Upper lobe of left lung (tissue), 6 donors: ENCODE measurements at regions not wholly inside any gene's neighbourhood (a gene's known extent, or its start where the extent isn't known, plus 50 kb on each side); places are given as distances from the start of the nearest gene placed in this dataset.

Source experiments
- ATAC-seq, 2 donors: fragments of 200-7000 bp; cut with Tn5 transposase; one replicate each; pipeline ENCODE4 v1.9.1; 2022; ENCODE audit warnings: mild to moderate bottlenecking in 2 of 2, moderate library complexity in 2 of 2; ENCODE audit not compliant: low FRiP score in 2 of 2
- DNase-seq, 2 donors: peaks; one replicate each; pipeline ENCODE4 v3.0.0-alpha.2; 2019 to 2020
- H3K27ac ChIP-seq, 4 donors: fragments of 200-600 bp; sonication (generic); one replicate each; pipeline ENCODE4 v1.5.1; 2016 to 2019
- H3K27me3 ChIP-seq, 4 donors: fragments of 200-600 bp; sonication (generic); one replicate each; pipeline ENCODE4 v1.5.1; 2017 to 2019
- H3K36me3 ChIP-seq, 4 donors: fragments of 200-600 bp; sonication (generic); one replicate each; pipeline ENCODE4 v1.5.1; 2016 to 2019
- H3K4me1 ChIP-seq, 4 donors: fragments of 200-600 bp; sonication (generic); one replicate each; pipeline ENCODE4 v1.5.1; 2018 to 2019
- H3K4me3 ChIP-seq, 4 donors: fragments of 200-600 bp; sonication (generic); one replicate each; pipeline ENCODE4 v1.5.1; 2017 to 2019; ENCODE audit warnings: mild to moderate bottlenecking in 2 of 4, moderate library complexity in 1 of 4
- H3K9me3 ChIP-seq, 4 donors: fragments of 200-600 bp; sonication (generic); one replicate each; pipeline ENCODE4 v1.5.1; 2018 to 2019
- EP300 ChIP-seq, 4 donors: sonication (generic); formaldehyde crosslinking; IDR thresholded peaks; one replicate each; pipeline ENCODE4 v1.5.1; 2017; ENCODE audit warnings: antibody characterized with exemption in 4 of 4, control low read depth in 2 of 4
- POLR2A ChIP-seq, 4 donors: fragments of 450-650 bp; IDR thresholded peaks; one replicate each; pipeline ENCODE4 v1.5.1; 2016 to 2017; ENCODE audit warnings: antibody characterized with exemption in 4 of 4, mild to moderate bottlenecking in 2 of 4
- POLR2AphosphoS5 ChIP-seq, 2 donors: sonication (generic); formaldehyde crosslinking; IDR thresholded peaks; one replicate each; pipeline ENCODE4 v1.5.1; 2017; ENCODE audit warnings: antibody characterized with exemption in 2 of 2
- WGBS, 2 donors: methylation state at CpG; one replicate each; pipeline ENCODE4 v1.1.5; 2017 to 2018; 5-methylcytosine and 5-hydroxymethylcytosine counted together
- TF ChIP-seq, protein P1 (sequence below), 6 experiments: fragments of 450-650 bp in 4 of 6; fragments of 200-600 bp in 2 of 6; sonication (generic) in 2 of 6; IDR thresholded peaks; one replicate each; pipeline ENCODE4 v1.5.1; 2016 to 2019; ENCODE audit warnings: antibody characterized with exemption in 6 of 6
- donor health status: DM: no; HTN: no; CAD: no; lungs with moderate emphysema.
- donor health status: DM: no; HTN: yes; CAD: no; lungs with severe emphysema.

- Histone ChIP-seq H3K9me3 (no peaks in the 10 kb centered on the region), H3K27ac (no peak overlapping the region), H3K4me1 (no peaks in the 10 kb centered on the region), H3K27me3 (no peaks in the 10 kb centered on the region), H3K36me3 (no peaks in the 10 kb centered on the region), H3K4me3 (no peak overlapping the region)
- DNase-seq (no peak), ATAC-seq (no peak)
- 29 to 45% methylated on average over 5 to 7 of the region's 7 CpGs for WGBS, 2 donors
- TF ChIP-seq EP300 (IDR thresholded peaks at IDR 0.05) (no peak), POLR2AphosphoS5 (IDR thresholded peaks at IDR 0.05) (no peak), POLR2A (IDR thresholded peaks at IDR 0.05) (no peak)
- TF ChIP-seq, protein P1, sequence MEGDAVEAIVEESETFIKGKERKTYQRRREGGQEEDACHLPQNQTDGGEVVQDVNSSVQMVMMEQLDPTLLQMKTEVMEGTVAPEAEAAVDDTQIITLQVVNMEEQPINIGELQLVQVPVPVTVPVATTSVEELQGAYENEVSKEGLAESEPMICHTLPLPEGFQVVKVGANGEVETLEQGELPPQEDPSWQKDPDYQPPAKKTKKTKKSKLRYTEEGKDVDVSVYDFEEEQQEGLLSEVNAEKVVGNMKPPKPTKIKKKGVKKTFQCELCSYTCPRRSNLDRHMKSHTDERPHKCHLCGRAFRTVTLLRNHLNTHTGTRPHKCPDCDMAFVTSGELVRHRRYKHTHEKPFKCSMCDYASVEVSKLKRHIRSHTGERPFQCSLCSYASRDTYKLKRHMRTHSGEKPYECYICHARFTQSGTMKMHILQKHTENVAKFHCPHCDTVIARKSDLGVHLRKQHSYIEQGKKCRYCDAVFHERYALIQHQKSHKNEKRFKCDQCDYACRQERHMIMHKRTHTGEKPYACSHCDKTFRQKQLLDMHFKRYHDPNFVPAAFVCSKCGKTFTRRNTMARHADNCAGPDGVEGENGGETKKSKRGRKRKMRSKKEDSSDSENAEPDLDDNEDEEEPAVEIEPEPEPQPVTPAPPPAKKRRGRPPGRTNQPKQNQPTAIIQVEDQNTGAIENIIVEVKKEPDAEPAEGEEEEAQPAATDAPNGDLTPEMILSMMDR (IDR thresholded peaks at IDR 0.05): no peak
Measured at GRCh38 chr20:51132279-51132678, 109.4 kb upstream of the KCNG1 start.

DNA sequence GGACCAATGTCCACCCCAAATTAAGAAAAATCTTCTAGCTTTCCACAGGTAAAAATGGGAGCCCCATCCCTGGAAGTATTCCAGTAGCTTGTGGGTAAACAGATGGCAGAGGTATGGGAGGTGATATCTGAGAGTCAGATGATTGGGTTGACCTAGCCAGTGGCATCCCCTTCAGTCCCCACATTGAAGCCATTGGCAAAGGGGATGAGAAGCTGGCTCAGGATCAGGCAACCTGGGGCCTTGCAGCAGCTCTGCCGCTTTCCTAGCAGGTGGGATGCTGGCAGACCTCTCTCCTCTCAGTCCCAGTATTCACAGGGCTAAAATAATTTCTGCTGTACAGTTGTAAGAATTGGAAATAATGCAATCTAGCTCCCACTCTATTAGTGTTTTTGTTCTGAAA lies 108.9 kb upstream of the KCNG1 start:
- no peaks in the 10 kb centered on the region for H3K36me3 ChIP-seq
- H3K4me1 ChIP-seq: no peaks in the 10 kb centered on the region
- DNase-seq: no peak
- no peaks in the 10 kb centered on the region for H3K9me3 ChIP-seq
- no peaks in the 10 kb centered on the region for H3K27me3 ChIP-seq
- H3K27ac ChIP-seq: no peak overlapping the region
- no peak for TF ChIP-seq POLR2AphosphoS5 (IDR thresholded peaks at IDR 0.05)
- TF ChIP-seq EP300 (IDR thresholded peaks at IDR 0.05): no peak
- TF ChIP-seq POLR2A (IDR thresholded peaks at IDR 0.05): no peak
- TF ChIP-seq, protein P1 (IDR thresholded peaks at IDR 0.05): no peak
- 100% methylated on average over 1 of the region's 1 CpG; no CpG with 5 or more reads in 1 of the 2 donors for WGBS, 2 donors
- no peak overlapping the region for H3K4me3 ChIP-seq
- ATAC-seq: no peak

GRCh38 chr20:51129147-51129776 lies 106.4 kb upstream of the KCNG1 start:
- no peaks in the 10 kb centered on the region for H3K9me3 ChIP-seq
- DNase-seq (no peak), ATAC-seq (peak in 1 of 2 donors; percentile 30)
- no peak for TF ChIP-seq EP300 (IDR thresholded peaks at IDR 0.05)
- TF ChIP-seq, protein P1 (IDR thresholded peaks at IDR 0.05): no peak
- no peaks in the 10 kb centered on the region for H3K27me3 ChIP-seq
- H3K4me3 ChIP-seq: no peak overlapping the region
- no peak overlapping the region for H3K27ac ChIP-seq
- no peaks in the 10 kb centered on the region for H3K36me3 ChIP-seq
- 34 to 43% methylated on average over 7 of the region's 7 CpGs for WGBS, 2 donors
- H3K4me1 ChIP-seq: no peaks in the 10 kb centered on the region

DNA sequence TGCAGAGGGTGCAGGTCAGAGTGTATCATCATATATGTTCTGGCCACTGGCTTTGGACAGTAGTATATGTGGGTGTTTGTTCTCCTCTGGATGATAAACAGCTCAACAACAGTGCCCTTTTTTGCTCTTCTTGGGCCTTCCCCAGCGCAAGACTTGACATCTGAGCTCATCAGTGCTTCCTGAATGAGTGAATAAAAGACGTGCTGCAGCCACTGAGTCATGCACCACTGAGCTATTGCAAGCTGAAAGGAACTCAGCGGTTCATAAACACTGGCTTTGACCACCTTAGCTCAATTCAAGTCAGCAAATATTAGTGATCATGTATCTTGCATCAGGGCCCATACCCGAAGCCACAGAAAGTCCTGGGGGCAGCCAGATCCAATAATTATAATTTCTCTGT lies 105.3 kb upstream of the KCNG1 start:
- Histone ChIP-seq H3K27ac (no peak overlapping the region), H3K9me3 (no peaks in the 10 kb centered on the region), H3K36me3 (no peaks in the 10 kb centered on the region), H3K27me3 (no peaks in the 10 kb centered on the region), H3K4me1 (no peaks in the 10 kb centered on the region), H3K4me3 (no peak overlapping the region)
- TF ChIP-seq EP300 (IDR thresholded peaks at IDR 0.05) (no peak), POLR2AphosphoS5 (IDR thresholded peaks at IDR 0.05) (no peak), POLR2A (IDR thresholded peaks at IDR 0.05) (no peak)
- TF ChIP-seq, protein P1 (IDR thresholded peaks at IDR 0.05): no peak
- DNase-seq (no peak), ATAC-seq (no peak)
- WGBS, 2 donors: 46 to 66% methylated on average over 4 of the region's 4 CpGs

GRCh38 chr20:51127713-51128112 lies 104.8 kb upstream of the KCNG1 start:
- H3K27me3 ChIP-seq: no peaks in the 10 kb centered on the region
- no peak overlapping the region for H3K4me3 ChIP-seq
- DNase-seq (no peak), ATAC-seq (no peak)
- WGBS, 2 donors: 67 to 86% methylated on average over 4 of the region's 4 CpGs
- H3K9me3 ChIP-seq: no peaks in the 10 kb centered on the region
- H3K36me3 ChIP-seq: no peaks in the 10 kb centered on the region
- no peak overlapping the region for H3K27ac ChIP-seq
- TF ChIP-seq POLR2AphosphoS5 (IDR thresholded peaks at IDR 0.05): no peak
- no peak for TF ChIP-seq EP300 (IDR thresholded peaks at IDR 0.05)
- no peak for TF ChIP-seq POLR2A (IDR thresholded peaks at IDR 0.05)
- TF ChIP-seq, protein P1 (IDR thresholded peaks at IDR 0.05): no peak
- H3K4me1 ChIP-seq: no peaks in the 10 kb centered on the region
